ENCODE measurements at regions not wholly inside any gene's neighbourhood (a gene's known extent, or its start where the extent isn't known, plus 50 kb on each side); places are given as distances from the start of the nearest gene placed in this dataset.
"Not testable (repeated sequence)": the region's sequence is repeated elsewhere in the genome, so short reads cannot be mapped to it uniquely, and the experiment has no call there.

DNA sequence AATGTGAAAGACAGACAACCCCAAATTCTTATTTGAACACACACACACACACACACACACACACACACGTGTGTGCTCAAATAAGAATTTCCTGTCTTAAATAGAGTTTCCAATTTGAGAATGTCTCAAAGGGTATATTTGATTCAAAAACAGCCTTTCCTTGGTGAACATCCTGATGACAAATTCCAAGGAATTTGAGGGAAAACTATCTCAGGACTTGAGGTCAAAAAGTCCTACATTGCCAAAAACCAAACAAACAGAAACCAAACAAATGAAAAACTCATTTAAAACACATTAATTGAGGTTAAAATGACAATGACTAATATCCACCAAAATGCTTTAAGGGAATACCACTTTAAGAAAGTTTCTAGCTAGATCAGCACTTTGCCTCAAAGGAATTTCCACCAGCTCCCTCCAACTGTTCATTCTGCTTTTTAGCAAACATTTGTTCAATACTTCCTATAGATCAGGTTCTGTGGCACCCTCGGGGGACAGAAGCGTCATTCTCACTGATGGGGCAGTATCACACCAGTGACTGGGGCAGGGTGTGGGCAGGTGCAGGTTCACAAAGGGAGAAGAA, 232.1 kb upstream of the TRIB2 start:
- FAIRE-seq, result no peak

DNA sequence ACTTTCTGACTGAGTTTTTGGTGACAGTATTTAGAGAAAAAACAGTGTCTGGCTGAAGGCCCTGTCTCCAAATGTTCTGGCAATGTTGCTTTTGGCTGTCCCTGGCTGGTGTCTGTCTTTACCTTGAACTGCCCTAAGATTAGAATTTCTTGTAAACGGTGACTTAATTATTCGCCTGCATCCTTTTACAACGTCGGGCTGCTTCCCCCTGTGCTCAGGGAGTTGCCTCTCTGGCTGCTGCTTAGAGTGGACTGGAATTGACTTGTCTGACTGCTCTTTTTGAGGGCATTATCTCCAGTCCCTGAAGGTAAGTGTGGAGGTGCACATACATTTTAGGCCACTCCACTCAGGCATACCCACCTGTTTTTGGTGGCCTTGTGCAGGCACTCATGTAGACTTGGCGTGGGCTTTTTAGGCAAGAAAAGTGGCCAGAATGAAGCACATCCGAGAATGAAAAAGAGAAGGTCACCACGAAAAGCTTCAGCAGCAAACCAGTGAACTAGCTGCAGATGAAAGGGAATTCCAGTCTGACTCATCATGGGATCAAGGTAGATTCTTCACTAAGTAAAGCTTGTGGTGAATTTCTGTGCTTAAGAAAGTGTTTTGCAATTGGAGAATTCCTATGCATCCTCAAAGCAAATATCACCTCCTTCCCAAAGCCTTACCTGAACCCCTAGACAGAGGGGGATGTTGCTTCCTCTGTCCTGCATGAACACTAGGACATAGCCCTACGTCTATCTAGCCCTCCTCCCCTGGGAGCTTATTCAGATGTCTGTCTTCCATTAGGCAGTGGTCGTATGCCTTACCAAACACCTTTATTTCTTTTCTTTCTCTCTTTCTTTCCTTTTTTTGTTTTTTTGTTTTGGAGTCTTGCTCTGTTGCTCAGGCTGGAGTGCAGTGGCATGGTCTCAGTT, 230.3 kb upstream of the TRIB2 start:
- FAIRE-seq, result no peak

DNA sequence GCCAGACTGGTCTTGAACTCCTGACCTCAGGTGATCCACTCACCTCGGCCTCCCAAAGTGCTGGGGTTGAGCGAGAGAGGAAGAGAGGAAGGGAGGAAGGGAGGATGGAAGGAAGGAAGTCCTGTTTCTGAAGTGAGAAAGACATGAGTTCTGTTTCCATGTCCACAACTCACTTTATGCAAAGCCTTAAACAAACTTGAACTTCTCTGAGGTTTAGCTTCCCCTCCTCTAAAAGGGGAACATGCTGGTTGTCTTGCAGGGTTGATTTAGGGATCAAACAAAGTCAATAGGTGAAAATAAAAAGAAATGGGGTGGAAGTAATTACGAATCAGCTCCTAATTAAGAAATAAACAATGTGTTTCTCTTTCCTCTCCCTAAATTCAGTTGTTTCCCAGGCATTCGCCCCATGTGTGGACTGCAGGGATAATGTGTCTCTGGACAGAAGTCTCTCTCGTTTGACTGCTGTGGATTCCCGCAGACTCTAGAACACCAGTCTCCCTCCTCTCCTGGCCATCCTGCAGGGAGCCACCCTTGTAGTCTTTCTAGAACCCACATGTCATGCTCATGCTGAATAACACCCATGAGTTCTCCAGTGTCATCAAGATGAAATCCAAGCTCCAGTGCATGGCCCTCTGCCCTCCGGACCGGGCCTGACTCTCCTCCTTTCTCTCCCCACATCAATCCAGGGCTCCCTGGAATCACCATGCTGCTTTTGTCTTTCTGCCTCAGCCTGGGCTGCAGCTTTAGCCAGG, 229.3 kb upstream of the TRIB2 start:
- no peak for FAIRE-seq

DNA sequence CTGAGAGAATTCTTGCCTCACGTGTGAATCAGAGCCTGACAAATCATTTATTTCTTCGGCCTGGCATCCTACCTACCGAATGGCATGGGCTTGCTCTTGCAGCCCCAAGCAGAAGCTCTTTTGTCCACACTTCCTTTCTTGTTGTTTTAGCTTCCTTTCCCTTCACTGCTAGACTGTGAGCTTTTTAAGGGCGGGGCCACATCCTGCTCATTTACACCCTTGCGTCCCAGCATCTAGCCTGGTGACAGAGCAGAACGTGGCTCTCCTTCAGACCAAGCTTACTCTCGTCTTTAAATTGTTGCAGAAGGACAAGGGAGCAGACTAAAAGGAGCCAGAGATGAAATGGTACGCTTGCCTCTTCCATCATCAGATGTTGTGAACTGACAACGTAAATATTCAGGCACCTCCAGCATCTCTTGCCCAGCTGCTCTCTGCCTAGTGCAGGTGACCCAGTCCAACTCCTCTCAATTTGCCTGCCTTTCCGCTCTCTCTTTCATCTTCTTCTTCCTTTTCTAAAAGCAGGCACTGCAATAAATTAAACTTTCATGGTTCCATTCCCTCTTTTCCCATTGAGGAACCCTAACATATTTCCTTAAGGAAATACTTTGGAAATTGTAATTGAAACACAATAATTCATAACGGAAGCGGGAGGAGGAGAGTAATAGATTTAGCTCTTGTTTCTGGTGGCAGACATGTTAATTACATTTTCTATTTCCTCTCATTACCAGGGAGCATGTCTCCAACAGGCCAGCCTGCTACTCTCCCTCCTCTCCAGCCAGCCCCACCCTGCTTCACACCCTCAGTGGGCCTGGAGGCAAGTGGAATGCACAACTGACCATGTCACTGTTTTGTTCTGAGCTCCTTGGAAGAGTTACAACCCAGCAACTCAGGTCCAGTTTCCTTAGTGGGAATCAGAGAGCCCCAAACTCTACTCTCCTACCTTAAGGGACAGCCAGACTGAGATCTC, 228.1 kb upstream of the TRIB2 start:
- FAIRE-seq, result no peak

DNA sequence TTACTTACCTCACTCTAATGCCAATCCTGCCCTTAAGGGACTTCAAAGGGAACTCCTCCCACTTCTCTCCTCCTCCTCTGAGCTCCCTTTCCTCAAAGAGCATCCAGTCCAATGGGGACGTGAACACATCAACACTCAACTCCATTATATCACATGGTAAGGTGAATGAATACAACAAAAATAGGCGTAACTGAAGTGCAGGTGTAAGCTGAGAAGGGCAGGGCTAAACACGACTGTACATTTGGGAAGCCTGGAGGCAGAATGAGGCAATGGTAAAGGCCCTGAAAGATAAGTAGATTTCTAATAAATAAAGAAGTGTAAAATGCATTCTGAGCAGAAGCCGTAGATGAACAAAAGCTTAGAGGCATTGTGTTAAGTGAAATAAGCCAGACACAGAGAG, 226.1 kb upstream of the TRIB2 start:
- FAIRE-seq, result no peak

DNA sequence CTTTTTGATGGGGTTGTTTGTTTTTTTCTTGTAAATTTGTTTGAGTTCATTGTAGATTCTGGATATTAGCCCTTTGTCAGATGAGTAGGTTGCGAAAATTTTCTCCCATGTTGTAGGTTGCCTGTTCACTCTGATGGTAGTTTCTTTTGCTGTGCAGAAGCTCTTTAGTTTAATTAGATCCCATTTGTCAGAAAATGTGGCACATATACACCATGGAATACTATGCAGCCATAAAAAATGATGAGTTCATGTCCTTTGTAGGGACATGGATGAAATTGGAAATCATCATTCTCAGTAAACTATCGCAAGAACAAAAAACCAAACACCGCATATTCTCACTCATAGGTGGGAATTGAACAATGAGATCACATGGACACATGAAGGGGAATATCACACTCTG, 224.4 kb upstream of the TRIB2 start:
- not testable (repeated sequence) for FAIRE-seq

DNA sequence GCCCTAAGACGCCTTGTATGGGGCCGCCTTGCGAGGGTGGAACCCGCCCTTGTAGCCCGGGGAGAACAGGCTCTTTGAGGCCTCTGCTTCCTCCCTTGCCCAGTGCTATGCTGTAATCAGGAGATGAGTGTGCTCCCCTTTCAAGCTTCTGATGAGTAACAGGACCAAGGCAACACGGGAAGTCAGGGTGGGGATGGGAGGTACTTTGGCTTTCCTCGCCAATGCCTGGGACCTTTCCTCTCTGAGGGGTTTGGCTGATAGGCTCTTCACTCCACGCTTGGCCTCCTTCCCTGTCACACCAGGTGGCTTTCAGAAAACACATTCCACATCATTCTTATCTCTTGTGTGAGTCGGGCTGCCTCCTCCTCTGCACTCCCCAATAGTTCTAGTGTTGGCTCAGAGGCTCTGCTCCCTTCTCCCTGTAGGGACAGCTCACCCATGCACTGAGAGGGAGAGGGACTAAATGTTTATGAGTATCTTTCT, 223.7 kb upstream of the TRIB2 start:
- no peak for FAIRE-seq

DNA sequence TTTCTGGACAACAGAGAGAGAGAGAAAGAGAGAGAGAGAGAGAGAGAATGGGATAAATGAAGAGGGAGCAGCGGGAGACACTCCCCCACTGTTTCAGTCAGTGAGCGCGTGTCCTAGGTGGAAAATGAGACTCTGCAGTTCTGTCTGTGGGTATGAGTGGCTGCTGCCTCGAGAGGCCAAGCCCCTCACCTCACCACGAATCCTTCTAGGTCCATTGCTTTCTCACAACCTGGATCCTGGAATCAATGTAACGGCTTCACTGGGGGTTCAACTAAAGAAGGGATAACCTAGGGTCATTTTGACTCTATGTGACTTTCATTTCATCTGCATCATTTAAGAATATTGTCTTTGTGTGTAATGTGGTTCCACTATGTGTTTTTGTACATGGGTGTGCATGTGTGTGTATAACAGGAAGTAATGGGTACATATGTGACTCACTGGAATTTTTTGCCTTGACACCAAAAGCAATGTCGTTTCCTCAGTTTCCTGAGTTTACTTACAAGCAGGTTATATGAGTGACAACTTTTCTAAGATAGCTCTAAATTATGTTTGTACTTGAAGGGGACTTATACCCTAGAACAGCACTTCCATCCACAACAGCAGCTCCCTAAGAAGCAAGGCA, 221.4 kb upstream of the TRIB2 start:
- no peak for FAIRE-seq

DNA sequence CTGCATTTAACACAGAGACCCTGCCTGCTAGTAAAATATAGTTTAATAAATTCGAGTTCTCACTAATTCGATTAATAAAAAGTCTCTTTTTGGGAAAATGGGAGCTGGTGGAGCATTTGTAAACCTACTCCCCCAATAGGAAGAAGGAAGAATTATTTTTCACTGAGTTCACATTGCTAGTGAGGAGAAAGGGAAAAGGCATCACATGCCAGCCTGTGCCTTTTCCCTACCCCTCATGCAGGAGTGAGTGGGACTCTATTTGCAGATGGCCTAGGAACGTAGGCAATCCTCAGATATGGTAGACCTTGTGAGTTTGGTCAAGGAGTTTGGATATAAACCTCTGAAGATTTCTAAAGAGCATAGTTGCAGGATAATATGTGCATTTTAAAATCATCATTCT, 218.4 kb upstream of the TRIB2 start:
- FAIRE-seq, result no peak

GRCh38 chr2:12498704-12499103, 218.0 kb upstream of the TRIB2 start:
- FAIRE-seq, result no peak

- no peak for FAIRE-seq
These were observed 215.8 kb upstream of the TRIB2 start for GRCh38 chr2:12500899-12501298.

GRCh38 chr2:12501469-12502158, 215.1 kb upstream of the TRIB2 start:
- no peak for FAIRE-seq

DNA sequence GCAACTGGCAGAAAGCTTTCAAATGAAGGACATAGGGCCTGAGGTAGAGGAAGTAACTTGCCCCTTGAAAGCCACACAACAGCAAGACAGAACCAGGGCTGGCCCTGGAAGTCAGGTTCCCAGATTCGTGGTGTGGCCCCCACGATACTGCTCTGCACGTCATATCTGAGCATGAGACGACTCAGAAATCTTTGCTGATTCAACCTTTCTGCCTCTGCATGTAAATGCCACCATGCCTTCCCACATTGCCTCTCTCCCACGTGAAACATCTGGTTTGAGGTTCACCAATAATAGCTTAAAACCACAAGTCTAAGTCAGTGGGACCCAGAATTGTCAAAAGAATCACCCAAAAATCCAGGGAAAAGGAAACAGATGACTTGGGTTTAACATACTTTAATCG, 214.0 kb upstream of the TRIB2 start:
- FAIRE-seq, result no peak

DNA sequence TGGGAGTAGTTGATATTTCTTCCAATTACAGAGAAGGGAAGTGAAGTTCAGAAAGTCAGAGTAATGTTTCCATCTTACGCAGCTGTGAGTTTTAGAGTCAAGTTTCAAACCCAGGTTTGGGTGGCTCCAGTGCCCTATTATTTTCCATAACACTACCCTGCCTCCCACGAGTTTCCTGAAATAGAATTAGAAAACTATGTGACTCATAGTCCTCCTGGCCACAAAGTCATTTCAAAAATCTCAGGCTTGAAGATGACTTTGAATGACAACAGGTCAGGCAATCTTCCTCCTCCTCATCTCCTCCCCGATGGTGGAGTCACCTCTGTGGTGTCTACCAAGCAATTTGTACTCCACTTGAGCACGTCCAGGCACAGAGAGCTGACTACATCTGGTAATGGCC, 212.3 kb upstream of the TRIB2 start:
- FAIRE-seq, result no peak

DNA sequence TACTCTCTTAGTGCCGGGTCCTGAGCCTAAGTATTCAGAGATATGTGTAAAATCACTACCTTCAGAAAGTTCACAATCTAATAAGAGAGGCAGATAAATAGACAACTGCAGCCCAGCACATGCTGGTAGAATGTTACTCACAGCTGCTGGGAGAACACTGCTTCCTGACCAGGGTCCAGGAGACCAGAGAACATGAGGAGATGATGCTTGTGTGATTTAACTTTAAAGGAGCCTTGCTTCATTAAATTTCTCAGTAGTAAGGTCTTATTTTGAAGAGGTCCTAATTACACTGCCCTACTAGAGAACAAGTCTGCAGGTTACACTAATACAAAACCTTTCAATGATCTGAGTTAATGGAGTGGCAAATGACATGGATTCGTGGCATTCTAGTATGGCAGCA, 209.9 kb upstream of the TRIB2 start:
- no peak for FAIRE-seq

GRCh38 chr2:12507295-12507694, 209.4 kb upstream of the TRIB2 start:
- FAIRE-seq, result no peak

DNA sequence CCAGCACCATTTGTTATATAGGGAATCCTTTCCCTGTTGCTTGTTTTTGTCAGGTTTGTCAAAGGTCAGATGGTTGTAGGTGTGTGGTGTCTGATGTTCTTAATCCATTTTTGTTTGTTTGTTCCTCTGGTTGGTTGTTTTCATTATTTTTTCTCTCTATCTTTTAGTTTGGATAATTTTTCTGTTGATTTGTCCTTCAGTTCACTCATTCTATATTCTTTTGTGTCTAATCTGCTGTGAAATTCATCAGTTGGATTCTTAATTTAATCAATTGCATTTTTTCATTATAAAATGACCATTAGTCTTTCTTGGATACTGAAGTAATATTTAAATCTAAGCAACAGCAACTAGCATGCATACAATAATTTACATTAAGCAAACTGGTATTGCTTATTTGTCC, 206.7 kb upstream of the TRIB2 start:
- no peak for FAIRE-seq

GRCh38 chr2:12513339-12513738, 203.4 kb upstream of the TRIB2 start:
- no peak for FAIRE-seq

DNA sequence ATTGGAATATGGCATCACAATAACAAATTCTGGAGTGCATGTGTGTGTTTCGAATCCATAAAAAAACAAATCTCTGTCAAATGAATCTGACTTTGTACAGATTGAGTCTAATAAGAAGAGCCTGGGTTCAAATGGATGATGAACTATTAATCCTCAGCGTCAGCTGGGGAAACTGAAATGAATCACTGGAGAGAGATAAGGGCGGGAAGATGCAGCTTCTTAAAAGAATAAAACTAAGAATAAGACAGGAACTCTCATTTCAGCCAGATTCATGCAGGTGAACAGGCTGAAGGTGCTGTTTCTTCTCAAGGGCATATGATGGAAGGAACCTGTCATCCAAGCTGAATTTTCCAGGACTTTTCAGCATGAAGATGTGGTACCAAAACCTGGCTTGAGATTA, 202.6 kb upstream of the TRIB2 start:
- FAIRE-seq, result no peak

GRCh38 chr2:12514631-12515437, 201.9 kb upstream of the TRIB2 start:
- FAIRE-seq, result no peak

- no peak for FAIRE-seq
These were observed 200.9 kb upstream of the TRIB2 start for GRCh38 chr2:12515871-12516270.
